HCT116 (cell line): ENCODE measurements at regions not wholly inside any gene's neighbourhood (a gene's known extent, or its start where the extent isn't known, plus 50 kb on each side); places are given as distances from the start of the nearest gene placed in this dataset.

Source experiments
- EZH2 ChIP-seq: fragments of 200-600 bp; sonication (generic); IDR thresholded peaks from 2 replicates; pipeline ENCODE4 v1.6.1; 2017; ENCODE audit warnings: antibody characterized with exemption, mixed run types
- EZH2phosphoT487 ChIP-seq: fragments of 200-600 bp; IDR thresholded peaks from 2 replicates; pipeline ENCODE4 v1.6.1; 2018; ENCODE audit warnings: antibody characterized with exemption, borderline replicate concordance
- POLR2A ChIP-seq: IDR thresholded peaks from 2 replicates; pipeline ENCODE4 v1.7.0; 2011; ENCODE audit warnings: borderline replicate concordance; ENCODE audit not compliant: insufficient read depth, insufficient read length; ENCODE audit errors: extremely low read depth
- TF ChIP-seq, protein P1 (sequence below), 3 experiments: fragments of 200-600 bp in 1 of 3; sonication (generic) in 1 of 3; IDR thresholded peaks in 2 of 3; conservative IDR thresholded peaks in 1 of 3; 2 replicates each; pipeline ENCODE4 v1.5.1; 2012 to 2017; ENCODE audit warnings: low read depth in 2 of 3, low read length in 2 of 3, antibody characterized with exemption in 1 of 3, borderline replicate concordance in 1 of 3, control low read depth in 1 of 3, mild to moderate bottlenecking in 1 of 3, mixed read lengths in 1 of 3, mixed run types in 1 of 3, moderate library complexity in 1 of 3; ENCODE audit not compliant: insufficient read depth in 1 of 3

DNA sequence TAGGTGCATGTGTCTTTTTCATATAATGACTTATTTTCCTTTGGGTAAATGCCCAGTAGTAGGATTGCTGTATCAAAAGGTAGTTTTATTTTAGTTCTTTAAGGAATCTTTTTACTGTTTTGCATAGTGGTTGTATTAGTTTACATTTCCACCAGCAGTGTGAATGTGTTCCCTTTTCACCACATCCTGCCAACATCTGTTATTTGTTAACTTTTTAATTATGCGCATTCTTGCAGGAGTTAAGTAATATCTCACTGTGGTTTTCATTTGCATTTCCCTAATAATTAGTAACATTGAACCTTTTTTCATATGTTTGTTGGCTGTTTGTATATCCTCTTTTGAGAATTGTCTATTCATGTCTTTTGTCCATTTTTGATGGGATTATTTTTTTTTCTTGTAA, 1761.9 kb downstream of the PLA2G4A start:
- TF ChIP-seq, protein P1, sequence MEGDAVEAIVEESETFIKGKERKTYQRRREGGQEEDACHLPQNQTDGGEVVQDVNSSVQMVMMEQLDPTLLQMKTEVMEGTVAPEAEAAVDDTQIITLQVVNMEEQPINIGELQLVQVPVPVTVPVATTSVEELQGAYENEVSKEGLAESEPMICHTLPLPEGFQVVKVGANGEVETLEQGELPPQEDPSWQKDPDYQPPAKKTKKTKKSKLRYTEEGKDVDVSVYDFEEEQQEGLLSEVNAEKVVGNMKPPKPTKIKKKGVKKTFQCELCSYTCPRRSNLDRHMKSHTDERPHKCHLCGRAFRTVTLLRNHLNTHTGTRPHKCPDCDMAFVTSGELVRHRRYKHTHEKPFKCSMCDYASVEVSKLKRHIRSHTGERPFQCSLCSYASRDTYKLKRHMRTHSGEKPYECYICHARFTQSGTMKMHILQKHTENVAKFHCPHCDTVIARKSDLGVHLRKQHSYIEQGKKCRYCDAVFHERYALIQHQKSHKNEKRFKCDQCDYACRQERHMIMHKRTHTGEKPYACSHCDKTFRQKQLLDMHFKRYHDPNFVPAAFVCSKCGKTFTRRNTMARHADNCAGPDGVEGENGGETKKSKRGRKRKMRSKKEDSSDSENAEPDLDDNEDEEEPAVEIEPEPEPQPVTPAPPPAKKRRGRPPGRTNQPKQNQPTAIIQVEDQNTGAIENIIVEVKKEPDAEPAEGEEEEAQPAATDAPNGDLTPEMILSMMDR (IDR thresholded peaks at IDR 0.05 in 2 of 3, conservative IDR thresholded peaks at IDR 0.05 in 1 of 3; ENCODE audit: borderline replicate concordance in 1 of 3, insufficient read depth in 1 of 3, low read depth in 2 of 3, low read length in 2 of 3), result no peak
- TF ChIP-seq EZH2 (no peak), POLR2A (no peak), EZH2phosphoT487 (no peak)
